ENCODE measurements at regions not wholly inside any gene's neighbourhood (a gene's known extent, or its start where the extent isn't known, plus 50 kb on each side); places are given as distances from the start of the nearest gene placed in this dataset.

GRCh38 chr17:13690806-13691205, 89.1 kb upstream of the HS3ST3A1 start:
- Histone ChIP-seq H2AFZ (ENCODE audit: low read length) (no peak overlapping the region), H4K20me1 (ENCODE audit: insufficient read depth, low read length) (no peaks in the 10 kb centered on the region), H3K36me3 (replicated peaks; ENCODE audit: insufficient read depth, low read length) (no peaks in the 10 kb centered on the region), H3K4me3 (ENCODE audit: low read length) (no peak overlapping the region), H3K27ac (ENCODE audit: low read length) (no peak overlapping the region), H3K79me2 (ENCODE audit: low read length) (no peaks in the 10 kb centered on the region), H3K4me1 (ENCODE audit: low read length) (no peaks in the 10 kb centered on the region), H3K9ac (ENCODE audit: low read length) (no peak overlapping the region), H3K9me2 (replicated peaks; ENCODE audit: insufficient read depth, low read length) (no peaks in the 10 kb centered on the region), H3K27me3 (replicated peaks; ENCODE audit: insufficient read depth, low read length) (no peaks in the 10 kb centered on the region), H3K9me3 (replicated peaks; ENCODE audit: insufficient read depth, low read length) (no peaks in the 10 kb centered on the region), H3F3A (ENCODE audit: insufficient read depth, low read length) (no peaks in the 10 kb centered on the region), H3K4me2 (ENCODE audit: low read depth, low read length) (no peak overlapping the region)
- TF ChIP-seq CTCF (IDR thresholded peaks at IDR 0.05; ENCODE audit: low read length) (no peak), EZH2 (optimal IDR thresholded peaks at IDR 0.05; ENCODE audit: low read depth, low read length) (no peak), EZH2phosphoT487 (IDR thresholded peaks at IDR 0.05; ENCODE audit: low read length) (no peak)
- DNase-seq, result no peak

GRCh38 chr17:13694934-13695333, 93.2 kb upstream of the HS3ST3A1 start:
- Histone ChIP-seq H3K79me2 (ENCODE audit: low read length) (no peaks in the 10 kb centered on the region), H3K27me3 (replicated peaks; ENCODE audit: insufficient read depth, low read length) (no peaks in the 10 kb centered on the region), H3K9ac (ENCODE audit: low read length) (no peak overlapping the region), H3K4me3 (ENCODE audit: low read length) (no peak overlapping the region), H2AFZ (ENCODE audit: low read length) (no peak overlapping the region), H3K36me3 (replicated peaks; ENCODE audit: insufficient read depth, low read length) (no peaks in the 10 kb centered on the region), H4K20me1 (ENCODE audit: insufficient read depth, low read length) (no peaks in the 10 kb centered on the region), H3K4me2 (ENCODE audit: low read depth, low read length) (no peak overlapping the region), H3K4me1 (ENCODE audit: low read length) (no peaks in the 10 kb centered on the region), H3F3A (ENCODE audit: insufficient read depth, low read length) (no peaks in the 10 kb centered on the region), H3K9me2 (replicated peaks; ENCODE audit: insufficient read depth, low read length) (no peaks in the 10 kb centered on the region), H3K9me3 (replicated peaks; ENCODE audit: insufficient read depth, low read length) (no peaks in the 10 kb centered on the region), H3K27ac (ENCODE audit: low read length) (no peak overlapping the region)
- TF ChIP-seq EZH2 (optimal IDR thresholded peaks at IDR 0.05; ENCODE audit: low read depth, low read length) (no peak), CTCF (IDR thresholded peaks at IDR 0.05; ENCODE audit: low read length) (no peak), EZH2phosphoT487 (IDR thresholded peaks at IDR 0.05; ENCODE audit: low read length) (no peak)
- DNase-seq, result no peak

- Histone ChIP-seq H4K20me1 (ENCODE audit: insufficient read depth, low read length) (no peaks in the 10 kb centered on the region), H3K4me2 (ENCODE audit: low read depth, low read length) (no peak overlapping the region), H3K9me2 (replicated peaks; ENCODE audit: insufficient read depth, low read length) (no peaks in the 10 kb centered on the region), H3K4me3 (ENCODE audit: low read length) (no peak overlapping the region), H3K27ac (ENCODE audit: low read length) (no peak overlapping the region), H3K27me3 (replicated peaks; ENCODE audit: insufficient read depth, low read length) (no peaks in the 10 kb centered on the region), H3K4me1 (ENCODE audit: low read length) (no peaks in the 10 kb centered on the region), H3K36me3 (replicated peaks; ENCODE audit: insufficient read depth, low read length) (no peaks in the 10 kb centered on the region), H3F3A (ENCODE audit: insufficient read depth, low read length) (no peaks in the 10 kb centered on the region), H3K9me3 (replicated peaks; ENCODE audit: insufficient read depth, low read length) (no peaks in the 10 kb centered on the region), H3K79me2 (ENCODE audit: low read length) (no peaks in the 10 kb centered on the region), H3K9ac (ENCODE audit: low read length) (no peak overlapping the region), H2AFZ (ENCODE audit: low read length) (no peak overlapping the region)
- TF ChIP-seq EZH2phosphoT487 (IDR thresholded peaks at IDR 0.05; ENCODE audit: low read length), result no peak
- TF ChIP-seq EZH2 (optimal IDR thresholded peaks at IDR 0.05; ENCODE audit: low read depth, low read length), result no peak
- no peak for TF ChIP-seq CTCF (IDR thresholded peaks at IDR 0.05; ENCODE audit: low read length)
- no peak for DNase-seq
These were observed 97.1 kb upstream of the HS3ST3A1 start for GRCh38 chr17:13698832-13699231.
